Coronary artery (tissue), 2 donors: ENCODE measurements at regions not wholly inside any gene's neighbourhood (a gene's known extent, or its start where the extent isn't known, plus 50 kb on each side); places are given as distances from the start of the nearest gene placed in this dataset.

Experiments used
- DNase-seq: peaks from one replicate; pipeline ENCODE4 v3.0.0-alpha.2; 2017; ENCODE audit warnings: low spot score
- H3K27ac ChIP-seq, 2 donors: fragments of 200-600 bp; sonication (generic); one replicate each; pipeline ENCODE4 v1.5.1; 2016 to 2019
- H3K4me3 ChIP-seq: fragments of 200-600 bp; sonication (generic); 2 replicates; pipeline ENCODE4 v1.5.1; 2016; ENCODE audit warnings: mild to moderate bottlenecking, moderate library complexity
- CTCF ChIP-seq: fragments of 200-600 bp; sonication (generic); IDR thresholded peaks from one replicate; pipeline ENCODE4 v1.5.1; 2019; ENCODE audit warnings: antibody characterized with exemption

- peak; percentile 64 for TF ChIP-seq CTCF
- DNase-seq, result no peak
- no peak overlapping the region for H3K4me3 ChIP-seq
- no peak overlapping the region for H3K27ac ChIP-seq
Observed at GRCh38 chr2:174697255-174697654, 67.0 kb downstream of the CHRNA1 start.

- no peak for TF ChIP-seq CTCF
- H3K4me3 ChIP-seq, result no peak overlapping the region
- no peak for DNase-seq
- no peak overlapping the region for H3K27ac ChIP-seq
Observed at GRCh38 chr2:174694920-174695319, 69.4 kb downstream of the CHRNA1 start.

GRCh38 chr2:174694196-174694878, 69.9 kb downstream of the CHRNA1 start:
- TF ChIP-seq CTCF, result no peak
- Histone ChIP-seq H3K4me3 (no peak overlapping the region), H3K27ac (no peak overlapping the region)
- DNase-seq, result no peak

GRCh38 chr2:174693344-174693743, 70.9 kb downstream of the CHRNA1 start:
- DNase-seq, result no peak
- H3K27ac ChIP-seq, result no peak overlapping the region
- no peak for TF ChIP-seq CTCF
- no peak overlapping the region for H3K4me3 ChIP-seq

- DNase-seq, result no peak
- Histone ChIP-seq H3K27ac (no peak overlapping the region), H3K4me3 (no peak overlapping the region)
- TF ChIP-seq CTCF, result no peak
Observed at GRCh38 chr2:174692256-174692919, 71.9 kb downstream of the CHRNA1 start.

GRCh38 chr2:174691201-174691779, 73.0 kb downstream of the CHRNA1 start:
- no peak overlapping the region for H3K27ac ChIP-seq
- no peak for DNase-seq
- H3K4me3 ChIP-seq, result no peak overlapping the region
- no peak for TF ChIP-seq CTCF

- no peak overlapping the region for H3K4me3 ChIP-seq
- no peak for TF ChIP-seq CTCF
- H3K27ac ChIP-seq, result no peak overlapping the region
- DNase-seq, result no peak
Observed at GRCh38 chr2:174690026-174690425, 74.2 kb downstream of the CHRNA1 start.
